Activated CD4-positive, alpha-beta T cell treated with anti-CD3 and anti-CD28 coated beads, Interleukin-2, Interleukin-4, amounts not matched to agents 100 ng/mL and 50 ng/mL, durations not matched to agents 16 hours and 8 hours (primary cell): ENCODE measurements at regions not wholly inside any gene's neighbourhood (a gene's known extent, or its start where the extent isn't known, plus 50 kb on each side); places are given as distances from the start of the nearest gene placed in this dataset.
"Not testable (repeated sequence)": the region's sequence is repeated elsewhere in the genome, so short reads cannot be mapped to it uniquely, and the experiment has no call there.

Experiments used
- DNase-seq: peaks from one replicate; pipeline ENCODE4 v3.0.0-alpha.2; 2020; ENCODE audit warnings: low spot score

- DNase-seq, result no peak
Measured at GRCh38 chr12:85425926-85426325, 145.9 kb downstream of the ALX1 start.

DNA sequence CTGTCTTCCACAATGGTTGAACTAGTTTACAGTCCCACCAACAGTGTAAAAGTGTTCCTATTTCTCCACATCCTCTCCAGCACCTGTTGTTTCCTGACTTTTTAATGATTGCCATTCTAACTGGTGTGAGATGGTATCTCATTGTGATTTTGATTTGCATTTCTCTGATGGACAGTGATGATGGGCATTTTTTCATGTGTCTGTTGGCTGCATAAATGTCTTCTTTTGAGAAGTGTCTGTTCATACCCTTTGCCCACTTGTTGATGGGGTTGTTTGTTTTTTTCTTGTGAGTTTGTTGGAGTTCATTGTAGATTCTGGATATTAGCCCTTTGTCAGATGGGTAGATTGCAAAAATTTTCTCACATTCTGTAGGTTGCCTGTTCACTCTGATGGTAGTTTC lies 153.1 kb downstream of the ALX1 start:
- not testable (repeated sequence) for DNase-seq

DNA sequence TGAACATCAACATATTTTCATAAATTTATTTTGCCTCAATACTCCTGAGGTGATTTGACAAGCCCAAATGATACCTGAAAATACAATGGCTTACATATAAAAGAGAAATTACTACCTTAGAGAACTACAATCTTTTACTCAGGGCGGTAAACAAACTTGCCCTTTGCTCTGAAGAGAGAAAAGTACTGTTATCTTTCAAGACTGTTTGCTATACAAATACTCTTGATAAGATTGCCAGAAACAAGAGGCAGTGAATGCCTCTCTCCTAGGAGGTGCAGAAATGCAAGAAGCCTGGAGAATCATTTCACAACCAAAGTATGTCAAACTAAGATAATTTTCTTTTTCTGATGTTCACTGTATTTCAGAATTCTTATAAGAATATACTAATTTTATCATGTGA lies 160.3 kb downstream of the ALX1 start:
- no peak for DNase-seq

- no peak for DNase-seq
Measured at GRCh38 chr12:85441025-85441424, 161.0 kb downstream of the ALX1 start.

DNA sequence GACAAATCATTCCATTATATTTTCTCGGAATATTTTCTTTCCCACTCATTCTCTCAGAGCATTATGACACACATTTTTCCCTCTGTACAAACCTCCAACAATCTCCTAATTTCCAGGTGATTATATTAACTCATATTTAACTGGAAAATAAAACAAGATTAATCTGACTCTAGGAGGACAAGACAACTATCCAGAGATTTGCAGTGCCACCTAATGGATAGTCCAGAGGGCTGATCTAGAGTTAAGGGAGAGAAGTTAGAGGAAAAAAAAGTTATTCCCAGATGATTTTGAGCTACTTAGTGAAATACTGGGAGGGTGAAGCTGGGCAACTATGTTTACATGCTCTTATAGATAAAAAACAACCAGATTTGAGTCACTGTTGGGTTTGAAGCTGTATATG lies 161.7 kb downstream of the ALX1 start:
- DNase-seq, result no peak

DNA sequence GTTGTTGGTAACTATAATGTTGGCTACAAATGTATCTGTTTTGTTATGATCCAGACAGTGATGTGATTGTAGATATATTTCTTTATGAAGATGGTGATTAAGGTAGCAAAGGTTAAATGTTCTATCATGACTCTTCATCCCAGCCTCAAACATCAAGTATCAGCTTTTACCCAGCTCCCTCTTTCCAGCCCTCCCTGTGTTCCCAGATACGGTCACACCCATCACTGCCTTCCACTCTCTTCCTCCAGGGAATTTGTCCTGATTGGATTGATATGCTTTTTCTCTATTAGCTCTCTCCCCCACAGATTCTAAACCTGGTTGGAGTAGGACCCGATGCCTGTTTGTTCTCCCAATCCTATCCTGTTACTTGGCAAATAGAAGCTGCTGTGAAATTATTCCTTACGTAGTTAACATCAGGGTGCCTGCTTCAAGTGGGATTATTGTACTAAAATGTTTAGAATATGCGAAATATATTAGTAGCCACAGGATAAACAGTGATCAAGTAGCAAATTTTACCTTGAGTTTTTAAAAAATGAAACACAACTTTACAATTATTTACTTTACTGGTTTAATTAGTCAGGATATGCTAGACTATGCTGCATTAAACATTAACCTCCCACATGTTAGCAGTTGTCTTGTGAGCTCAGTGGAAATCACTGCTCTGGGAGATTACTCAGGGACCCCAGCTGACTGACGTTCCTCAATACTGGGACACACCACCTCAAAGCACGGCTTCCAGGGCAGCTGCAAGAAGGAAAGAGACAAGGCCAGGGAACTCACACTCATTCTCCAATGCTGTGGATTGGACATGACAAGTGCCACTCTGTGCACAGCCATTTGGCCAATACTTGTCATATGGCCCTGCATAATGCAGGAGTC lies 165.3 kb downstream of the ALX1 start:
- no peak for DNase-seq

- DNase-seq, result no peak
Measured at GRCh38 chr12:85448031-85448430, 168.0 kb downstream of the ALX1 start.

DNA sequence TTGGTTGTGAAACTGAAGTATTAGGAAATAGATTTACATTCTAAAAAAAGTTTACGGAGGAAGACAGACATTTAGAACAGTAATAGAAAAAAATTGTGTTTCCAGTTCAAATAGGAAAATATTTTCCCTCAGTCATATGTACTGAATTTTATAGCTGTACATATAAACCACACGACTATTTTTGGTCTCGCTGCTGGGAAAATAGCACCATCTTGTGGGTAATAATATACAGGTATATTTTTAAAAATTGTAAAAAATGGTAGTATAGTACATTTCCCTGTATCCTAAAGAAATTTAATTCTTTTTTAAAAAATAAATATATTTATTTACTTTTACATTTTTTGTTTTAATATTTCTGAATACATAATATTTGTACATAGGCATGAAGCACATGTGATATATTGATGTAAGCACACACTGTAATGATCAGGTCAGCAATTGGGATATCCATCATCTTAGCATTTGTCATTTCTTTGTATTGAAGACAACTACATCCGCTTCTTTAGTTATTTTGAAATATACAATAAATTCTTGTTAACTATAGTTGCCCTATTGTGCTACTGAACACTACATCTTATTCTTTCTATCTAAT lies 168.6 kb downstream of the ALX1 start:
- no peak for DNase-seq

GRCh38 chr12:85457016-85457415 lies 177.0 kb downstream of the ALX1 start:
- no peak for DNase-seq

DNA sequence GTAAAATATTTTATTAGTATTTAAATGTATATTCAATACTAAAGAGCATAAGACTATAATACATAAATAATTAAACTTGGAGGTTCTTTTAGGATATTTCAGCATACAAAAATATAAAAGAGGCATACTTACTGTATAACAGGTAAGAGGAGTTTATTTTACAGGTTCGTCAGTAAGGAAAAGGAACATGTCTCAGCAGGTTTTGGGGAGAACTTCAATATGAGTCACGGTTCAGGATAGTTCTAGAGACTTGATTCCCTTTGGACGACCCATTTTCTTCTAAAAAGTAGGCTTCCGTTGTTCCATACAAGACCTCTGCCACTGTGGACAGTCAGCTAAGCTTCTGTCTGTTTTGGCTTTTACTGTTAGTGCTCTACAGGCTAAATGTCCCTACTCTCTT lies 181.1 kb downstream of the ALX1 start:
- no peak for DNase-seq

GRCh38 chr12:85462888-85463287 lies 182.9 kb downstream of the ALX1 start:
- no peak for DNase-seq

- no peak for DNase-seq
Measured at GRCh38 chr12:85466890-85467289, 186.9 kb downstream of the ALX1 start.

- peak; percentile 57 for DNase-seq
Measured at GRCh38 chr12:85468356-85469157, 188.5 kb downstream of the ALX1 start.

- DNase-seq, result not testable (repeated sequence)
Measured at GRCh38 chr12:85469158-85470086, 189.4 kb downstream of the ALX1 start.

DNA sequence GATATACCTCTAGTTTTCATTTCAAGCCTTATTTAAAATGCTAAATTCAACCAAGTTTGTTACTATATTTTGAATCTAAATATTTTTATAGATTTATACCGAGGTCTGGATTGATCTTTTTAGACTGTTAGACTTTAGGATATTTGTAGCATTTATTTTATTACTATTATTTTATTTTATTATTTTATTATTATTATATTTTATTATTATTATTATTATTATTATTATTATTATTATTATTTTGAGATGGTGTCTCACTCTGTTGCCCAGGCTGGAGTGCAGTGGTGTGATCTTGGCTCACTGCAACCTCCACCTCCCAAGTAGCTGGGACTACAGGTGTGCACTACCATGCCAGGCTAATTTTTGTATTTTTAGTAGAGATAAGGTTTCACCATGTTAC lies 195.3 kb downstream of the ALX1 start:
- DNase-seq, result not testable (repeated sequence)

DNA sequence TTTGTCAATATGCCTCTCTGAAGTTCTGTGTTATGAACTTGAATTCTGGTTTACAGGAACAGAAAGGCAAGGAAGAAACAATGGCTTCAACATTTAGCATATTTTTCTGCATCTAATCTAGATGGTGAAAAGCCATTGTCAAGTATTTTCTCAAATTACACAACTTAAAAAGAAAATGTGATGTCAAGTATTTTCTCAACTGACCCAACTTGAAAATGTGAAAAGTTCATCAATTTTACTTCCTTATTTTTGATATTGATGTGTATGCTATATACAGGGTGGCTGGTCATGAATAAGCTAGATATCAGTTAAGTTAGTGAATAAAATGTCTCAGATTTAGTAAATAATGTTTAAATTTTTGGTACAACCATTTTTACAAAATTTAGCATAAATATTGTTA lies 196.7 kb downstream of the ALX1 start:
- no peak for DNase-seq

DNA sequence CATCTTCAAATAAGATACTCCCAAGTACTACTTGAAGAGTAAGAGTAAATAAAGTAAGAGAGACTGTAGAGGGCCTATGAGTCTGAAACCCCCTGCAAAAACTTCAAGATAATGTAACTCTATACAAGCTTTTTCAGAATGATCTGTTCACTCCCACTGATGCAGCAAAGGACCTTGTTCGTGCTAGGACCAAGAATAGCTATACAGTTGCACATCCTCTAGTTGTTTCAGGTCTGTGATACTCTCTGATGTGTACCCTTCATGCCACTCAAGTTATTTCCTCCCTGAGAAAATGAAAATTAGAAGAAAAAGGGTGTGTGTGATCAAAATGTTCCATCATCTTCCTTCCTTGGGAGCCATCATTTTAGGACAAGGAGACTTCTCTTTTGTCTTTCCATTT lies 204.4 kb downstream of the ALX1 start:
- DNase-seq, result no peak

DNA sequence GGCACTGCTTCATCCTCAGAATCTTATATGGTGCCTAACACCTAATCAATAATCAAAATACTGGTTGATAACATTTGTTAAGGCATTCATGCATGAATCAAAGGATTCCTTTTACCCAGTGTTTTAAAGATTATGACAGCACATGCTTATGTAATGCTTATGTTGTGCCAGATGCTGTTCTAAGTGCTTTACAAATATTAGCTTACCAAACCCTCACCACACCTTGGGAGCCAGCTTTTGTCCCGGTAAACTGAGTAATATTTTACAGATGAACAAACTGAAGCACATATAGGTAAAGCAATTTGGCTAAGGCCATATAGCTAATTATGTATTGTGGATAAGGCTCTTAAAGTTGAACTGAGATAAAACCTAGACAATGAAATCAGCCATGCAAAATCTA lies 209.2 kb downstream of the ALX1 start:
- DNase-seq, result no peak

DNA sequence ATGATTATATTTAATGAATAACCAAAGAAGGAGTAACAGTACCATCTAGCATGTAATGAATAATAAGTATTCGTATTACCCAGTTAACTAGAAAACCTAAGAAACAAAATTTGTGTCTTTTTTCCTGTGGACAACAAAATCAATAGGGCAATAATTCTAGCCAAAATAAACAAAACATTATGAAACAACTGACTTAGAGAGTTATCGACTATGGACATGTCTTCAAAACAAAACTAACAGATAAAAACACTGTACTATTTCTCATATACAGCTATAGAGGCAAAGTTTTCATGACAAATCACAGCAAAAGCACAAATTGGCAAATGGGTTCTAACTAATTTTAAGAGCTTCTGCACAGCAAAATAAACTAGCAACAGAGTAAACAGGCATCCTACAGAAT lies 224.1 kb downstream of the ALX1 start:
- DNase-seq, result no peak

DNA sequence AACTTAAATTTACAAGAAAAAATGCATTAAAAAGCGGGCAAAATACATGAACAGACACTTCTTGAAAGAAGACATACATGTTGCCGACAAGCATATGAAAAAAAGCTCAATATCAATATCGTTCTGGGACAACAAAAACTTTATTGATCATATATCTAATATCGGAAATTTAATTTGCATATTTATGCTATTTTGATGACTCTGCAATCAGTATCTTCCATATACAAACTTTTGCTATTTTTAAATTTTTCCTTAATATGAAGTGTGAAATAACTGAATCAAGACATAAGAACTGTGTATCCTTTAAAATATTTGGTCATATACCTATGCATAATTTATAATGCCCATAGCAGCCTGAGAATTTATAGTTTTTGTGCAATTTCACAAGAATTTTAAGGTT lies 224.6 kb downstream of the ALX1 start:
- no peak for DNase-seq

DNA sequence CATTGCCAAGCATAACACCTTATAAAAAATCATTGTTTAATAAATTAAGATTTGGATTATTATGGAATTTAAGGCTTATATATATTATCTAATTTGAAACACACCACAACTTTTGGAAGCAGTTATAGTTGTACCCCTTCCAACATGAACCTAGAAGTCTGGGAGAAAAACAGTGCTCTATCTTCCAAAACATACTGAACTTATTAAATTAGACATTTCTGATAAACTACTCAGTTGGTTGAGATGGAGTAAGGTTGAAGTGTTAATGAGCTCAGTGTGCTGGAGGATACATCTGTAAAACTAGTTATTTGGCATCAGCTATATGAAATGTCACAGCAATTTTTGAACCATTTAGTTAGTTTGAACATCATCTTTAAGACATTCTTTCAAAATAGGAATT lies 227.4 kb downstream of the ALX1 start:
- no peak for DNase-seq
